ENCODE measurements at regions not wholly inside any gene's neighbourhood (a gene's known extent, or its start where the extent isn't known, plus 50 kb on each side); places are given as distances from the start of the nearest gene placed in this dataset.

DNA sequence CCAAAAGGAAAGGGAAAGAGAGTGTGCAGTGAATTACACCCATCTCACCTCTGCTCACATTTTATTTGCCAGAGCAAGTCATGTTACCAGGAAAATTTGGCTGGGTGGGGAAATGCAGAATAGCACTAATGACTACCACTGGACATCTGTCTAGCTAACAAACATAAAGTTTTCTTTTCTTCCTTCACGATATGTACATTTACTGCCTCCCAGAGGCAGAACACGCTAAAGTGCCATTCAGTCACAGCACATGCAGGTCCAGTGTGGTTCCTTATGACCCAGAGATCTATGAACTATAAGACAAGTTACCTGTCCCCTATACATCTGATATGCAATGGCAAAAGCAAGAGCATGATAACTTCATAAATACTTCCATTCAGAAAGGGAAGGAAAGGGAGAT lies 194.1 kb downstream of the OGFRL1 start:
- H3K4me3 ChIP-seq (ENCODE audit: low read depth, low read length): no peak overlapping the region
- TF ChIP-seq CTCF (IDR thresholded peaks at IDR 0.05; ENCODE audit: control insufficient read depth, extremely low read depth, insufficient read depth): peak; percentile 60
- no peak for DNase-seq (ENCODE audit: low read depth)

- DNase-seq (ENCODE audit: low read depth): no peak
- H3K4me3 ChIP-seq (ENCODE audit: low read depth, low read length): no peak overlapping the region
- TF ChIP-seq CTCF (IDR thresholded peaks at IDR 0.05; ENCODE audit: control insufficient read depth, extremely low read depth, insufficient read depth): no peak
Observed at GRCh38 chr6:71486461-71486860, 197.8 kb downstream of the OGFRL1 start.

DNA sequence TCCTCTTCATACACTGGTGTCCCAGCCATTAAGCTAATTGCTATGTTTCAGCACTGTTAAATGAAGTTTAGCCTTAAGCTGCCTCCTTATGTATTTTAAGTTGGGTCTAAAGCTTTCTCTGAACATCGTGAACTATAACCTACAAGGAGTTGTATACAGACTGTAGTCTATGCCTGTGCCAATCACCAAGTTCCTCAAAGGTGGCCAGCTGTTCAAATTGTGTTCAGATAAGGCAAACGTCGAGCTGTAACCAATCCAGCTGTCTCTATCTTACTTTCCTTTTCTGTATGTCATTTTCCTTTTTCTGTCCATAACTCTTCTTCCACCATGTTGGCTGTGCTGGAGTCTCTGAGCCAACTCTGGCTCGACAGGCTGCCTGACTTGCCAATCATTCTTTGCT lies 199.6 kb downstream of the OGFRL1 start:
- no peak overlapping the region for H3K4me3 ChIP-seq (ENCODE audit: low read depth, low read length)
- no peak for TF ChIP-seq CTCF (IDR thresholded peaks at IDR 0.05; ENCODE audit: control insufficient read depth, extremely low read depth, insufficient read depth)
- DNase-seq (ENCODE audit: low read depth): no peak

DNA sequence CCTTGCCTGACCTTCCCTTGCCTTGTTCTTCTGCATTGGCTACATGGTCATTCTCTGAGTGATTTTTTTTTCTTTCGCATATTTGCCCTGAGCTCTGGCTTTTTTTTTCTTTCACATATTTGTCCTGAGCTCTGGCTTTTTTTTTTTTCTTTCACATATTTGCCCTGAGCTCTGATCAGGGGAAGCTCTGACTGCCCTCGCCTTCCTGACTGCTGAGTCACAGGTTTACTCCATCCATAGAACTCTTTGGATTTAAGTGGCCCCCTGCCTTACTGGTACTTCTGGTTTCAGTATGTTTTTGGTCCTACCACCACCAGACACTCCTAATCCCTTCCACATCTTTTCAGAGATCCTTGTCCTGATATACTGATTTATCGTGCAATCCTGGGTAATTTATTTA lies 201.1 kb downstream of the OGFRL1 start:
- no peak for TF ChIP-seq CTCF (IDR thresholded peaks at IDR 0.05; ENCODE audit: control insufficient read depth, extremely low read depth, insufficient read depth)
- DNase-seq (ENCODE audit: low read depth): no peak
- no peak overlapping the region for H3K4me3 ChIP-seq (ENCODE audit: low read depth, low read length)

GRCh38 chr6:71490876-71491275 lies 202.3 kb downstream of the OGFRL1 start:
- no peak overlapping the region for H3K4me3 ChIP-seq (ENCODE audit: low read depth, low read length)
- no peak for TF ChIP-seq CTCF (IDR thresholded peaks at IDR 0.05; ENCODE audit: control insufficient read depth, extremely low read depth, insufficient read depth)
- no peak for DNase-seq (ENCODE audit: low read depth)

DNA sequence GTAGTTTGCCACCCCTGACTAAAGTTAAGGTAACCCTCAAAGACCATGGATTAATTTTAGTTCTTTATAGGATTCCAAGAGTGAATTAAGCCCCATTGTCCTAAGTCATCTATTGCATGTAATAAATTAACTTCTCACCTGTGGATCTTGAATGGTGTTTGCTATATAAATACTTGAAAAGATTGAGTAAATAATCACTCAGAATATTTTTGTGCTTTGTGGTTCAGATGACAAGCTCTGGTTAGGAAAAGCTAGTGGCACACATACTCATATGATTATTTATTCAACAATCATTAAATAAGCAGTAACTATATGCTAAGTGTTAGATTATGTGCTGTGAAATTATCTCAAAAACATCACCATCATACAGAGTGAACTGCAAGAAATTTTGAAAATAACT lies 203.2 kb downstream of the OGFRL1 start:
- TF ChIP-seq CTCF (IDR thresholded peaks at IDR 0.05; ENCODE audit: control insufficient read depth, extremely low read depth, insufficient read depth): no peak
- DNase-seq (ENCODE audit: low read depth): no peak
- no peak overlapping the region for H3K4me3 ChIP-seq (ENCODE audit: low read depth, low read length)

- no peak for TF ChIP-seq CTCF (IDR thresholded peaks at IDR 0.05; ENCODE audit: control insufficient read depth, extremely low read depth, insufficient read depth)
- H3K4me3 ChIP-seq (ENCODE audit: low read depth, low read length): no peak overlapping the region
- DNase-seq (ENCODE audit: low read depth): no peak
Observed at GRCh38 chr6:71492668-71493067, 204.1 kb downstream of the OGFRL1 start.
